IMR-90 (cell line): ENCODE measurements at regions not wholly inside any gene's neighbourhood (a gene's known extent, or its start where the extent isn't known, plus 50 kb on each side); places are given as distances from the start of the nearest gene placed in this dataset.

Source experiments
- ATAC-seq: fragments of 200-7000 bp; cut with Tn5 transposase; 2 replicates; pipeline ENCODE4 v1.9.1; 2020; ENCODE audit warnings: low read depth, mild to moderate bottlenecking, moderate library complexity
- BruUV-seq: library from RNA; stranded (reverse); fragments of 400-500 nt; replicated peaks from 2 replicates; lab custom pipeline; 2021; lab: Mats Ljungman, UMichigan
- CTCF ChIA-PET: fragments of 300-600 bp; formaldehyde crosslinking; extraction: SDS; loops from one replicate; lab custom pipeline; 2021; ENCODE audit warnings: antibody characterized with exemption; lab: Yijun Ruan, JAX
- POLR2A ChIA-PET: fragments of 300-600 bp; sonication (Branson Sonifier 250); formaldehyde crosslinking; loops from one replicate; lab custom pipeline; 2022; ENCODE audit warnings: antibody characterized with exemption; ENCODE audit not compliant: unreplicated experiment; lab: Charles Lee
- DNase-seq: peaks from one replicate; pipeline ENCODE4 v3.0.0; 2013
- H2AFZ ChIP-seq: replicated peaks from 2 replicates; pipeline ENCODE3; 2013; ENCODE audit warnings: low read length, mild to moderate bottlenecking; ENCODE audit not compliant: poor library complexity
- H2AK5ac ChIP-seq: 2 replicates; pipeline ENCODE4 v1.6.1; 2013; ENCODE audit warnings: low read depth, low read length, inconsistent platforms
- H2AK9ac ChIP-seq: replicated peaks from 2 replicates; pipeline ENCODE3; 2013; ENCODE audit warnings: mild to moderate bottlenecking, low read depth, low read length, moderate library complexity; ENCODE audit not compliant: poor library complexity
- H2BK120ac ChIP-seq: 2 replicates; pipeline ENCODE4 v1.6.1; 2013; ENCODE audit warnings: low read depth, low read length, inconsistent platforms
- H2BK15ac ChIP-seq: 3 replicates; pipeline ENCODE4 v1.6.1; 2013; ENCODE audit warnings: low read depth, low read length, inconsistent platforms
- H2BK20ac ChIP-seq: 2 replicates; pipeline ENCODE4 v1.6.1; 2013; ENCODE audit warnings: low read depth, mild to moderate bottlenecking, inconsistent platforms, low read length, moderate library complexity
- H2BK5ac ChIP-seq: 2 replicates; pipeline ENCODE4 v1.6.1; 2013; ENCODE audit warnings: mild to moderate bottlenecking, low read depth, low read length, inconsistent platforms; ENCODE audit not compliant: poor library complexity, severe bottlenecking
- H3K14ac ChIP-seq: replicated peaks from 2 replicates; pipeline ENCODE4 v1.6.1; 2013; ENCODE audit warnings: low read depth, low read length, inconsistent platforms
- H3K18ac ChIP-seq: 2 replicates; pipeline ENCODE4 v1.6.1; 2013; ENCODE audit warnings: low read depth, low read length, control low read depth
- H3K23ac ChIP-seq: 2 replicates; pipeline ENCODE4 v1.6.1; 2013; ENCODE audit warnings: low read depth, low read length, inconsistent platforms
- H3K27ac ChIP-seq: 2 replicates; pipeline ENCODE4 v1.5.1; 2013; ENCODE audit warnings: mild to moderate bottlenecking, control low read depth, low read length; ENCODE audit not compliant: insufficient read depth
- H3K27me3 ChIP-seq: 2 replicates; pipeline ENCODE4 v1.6.1; 2013; ENCODE audit warnings: low read length; ENCODE audit not compliant: control insufficient read depth, insufficient read depth
- H3K36me3 ChIP-seq: 2 replicates; pipeline ENCODE4 v1.6.1; 2013; ENCODE audit warnings: low read length, mixed read lengths; ENCODE audit not compliant: control insufficient read depth, insufficient read depth
- H3K4ac ChIP-seq: 2 replicates; pipeline ENCODE4 v1.6.1; 2013; ENCODE audit warnings: low read depth, low read length, inconsistent platforms
- H3K4me1 ChIP-seq: 2 replicates; pipeline ENCODE4 v1.6.1; 2013; ENCODE audit warnings: low read length, mixed read lengths; ENCODE audit not compliant: control insufficient read depth, insufficient read depth
- H3K4me2 ChIP-seq: 2 replicates; pipeline ENCODE4 v1.6.1; 2013; ENCODE audit warnings: low read depth, mild to moderate bottlenecking, control low read depth, low read length, moderate library complexity
- H3K4me3 ChIP-seq: 2 replicates; pipeline ENCODE4 v1.5.1; 2013; ENCODE audit warnings: low read depth, mild to moderate bottlenecking, control low read depth, low read length, moderate library complexity; ENCODE audit not compliant: insufficient read depth
- H3K56ac ChIP-seq: 2 replicates; pipeline ENCODE4 v1.6.1; 2013; ENCODE audit warnings: low read length, inconsistent platforms; ENCODE audit not compliant: insufficient read depth; ENCODE audit errors: extremely low read depth
- H3K79me1 ChIP-seq, 2 experiments: 2 replicates each; pipeline ENCODE4 v1.6.1; 2013; ENCODE audit warnings: low read length in 2 of 2, inconsistent platforms in 1 of 2, low read depth in 1 of 2
- H3K9ac ChIP-seq: 2 replicates; pipeline ENCODE4 v1.6.1; 2013; ENCODE audit warnings: low read depth, low read length, control low read depth
- H3K9me1 ChIP-seq: 2 replicates; pipeline ENCODE4 v1.6.1; 2013; ENCODE audit warnings: low read length, inconsistent platforms; ENCODE audit not compliant: insufficient read depth
- H3K9me3 ChIP-seq: 2 replicates; pipeline ENCODE4 v1.6.1; 2013; ENCODE audit warnings: low read length; ENCODE audit not compliant: control insufficient read depth, insufficient read depth
- H4K20me1 ChIP-seq: 2 replicates; pipeline ENCODE4 v1.6.1; 2013; ENCODE audit warnings: low read length, inconsistent platforms; ENCODE audit not compliant: insufficient read depth
- H4K5ac ChIP-seq: 2 replicates; pipeline ENCODE4 v1.6.1; 2013; ENCODE audit warnings: mild to moderate bottlenecking, low read depth, low read length, control low read depth
- H4K8ac ChIP-seq, 2 experiments: 2 replicates each; pipeline ENCODE4 v1.6.1; 2013; ENCODE audit warnings: low read depth in 2 of 2, low read length in 2 of 2, control low read depth in 1 of 2, inconsistent platforms in 1 of 2
- H4K91ac ChIP-seq: 2 replicates; pipeline ENCODE4 v1.6.1; 2013; ENCODE audit warnings: low read depth, low read length, inconsistent platforms; ENCODE audit not compliant: insufficient read depth
- CEBPB ChIP-seq: IDR thresholded peaks from 2 replicates; pipeline ENCODE4 v1.6.1; 2012; ENCODE audit warnings: low read depth, low read length, improper control_type of control experiment
- CTCF ChIP-seq: conservative IDR thresholded peaks from 2 replicates; pipeline ENCODE4 v1.5.1; 2012; ENCODE audit warnings: mild to moderate bottlenecking, low read depth, low read length, improper control_type of control experiment
- NFE2L2 ChIP-seq: fragments of 150-350 bp; IDR thresholded peaks from 2 replicates; pipeline ENCODE4 v1.6.1; 2016; ENCODE audit warnings: low read depth, mild to moderate bottlenecking, low read length
- RAD21 ChIP-seq: IDR thresholded peaks from 2 replicates; pipeline ENCODE4 v1.6.1; 2012; ENCODE audit warnings: low read length, improper control_type of control experiment
- whole genome bisulfite sequencing, 2 experiments: methylation state at CpG; one replicate each; pipeline versions ENCODE4 v1.1.5 to v1.1.7; 2013; ENCODE audit warnings: missing lambda C conversion rate in 2 of 2; ENCODE audit not compliant: insufficient read length in 1 of 2; ENCODE audit errors: extremely low coverage in 2 of 2; 5-methylcytosine and 5-hydroxymethylcytosine counted together
- dilution Hi-C: fragments of 300-500 bp; cut with HindIII; formaldehyde crosslinking; loops from one replicate; pipeline ENCODE4 v1.14.3; 2018; ENCODE audit warnings: low sequenced_read_pairs; ENCODE audit not compliant: unreplicated experiment
- in situ Hi-C: fragments of 300-500 bp; cut with MboI; formaldehyde crosslinking; loops from 3 replicates; pipeline ENCODE4 v1.14.3; 2019; ENCODE audit warnings: low sequenced_read_pairs, inconsistent platforms, mixed read lengths
- intact Hi-C: fragments of 100-400 bp; cut with micrococcal nuclease; formaldehyde crosslinking; loops from 2 replicates; pipeline ENCODE4 v1.10.0; 2022

DNA sequence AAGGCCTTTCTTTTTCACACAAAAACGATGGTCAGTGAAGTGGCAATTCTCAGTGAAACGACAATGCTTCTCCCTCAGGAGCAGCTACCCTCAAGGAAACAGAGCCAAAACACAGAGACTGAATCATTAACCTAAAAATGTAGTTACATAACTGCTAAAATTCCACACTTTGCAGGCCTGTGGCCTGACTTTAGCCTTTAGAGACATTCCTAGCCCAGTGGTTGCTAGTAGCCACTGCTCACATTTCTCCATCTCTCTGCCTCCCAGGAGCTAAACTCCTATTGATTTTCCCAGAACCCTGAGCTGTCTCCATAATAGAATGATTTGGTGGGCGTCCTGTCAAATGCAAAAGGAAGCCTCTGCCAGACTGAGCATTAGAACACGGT lies 630.1 kb upstream of the KCNMB2 start:
- Histone ChIP-seq H3K4me3 (no peak overlapping the region), H3K27me3 (no peaks in the 10 kb centered on the region), H3K4me1 (peaks cover 12% of the 10 kb centered on the region), H3K4me2 (peak overlapping the region; percentile 74; the same call in 1 of the 2 replicates), H2BK15ac (0 out of 3 replicates have a peak overlapping the region, but pooled peaks have one; percentile 22), H3K56ac (peak overlapping the region; percentile 91), H4K5ac (peak overlapping the region; percentile 89), H3K27ac (peak overlapping the region; percentile 77; the same call in 1 of the 2 replicates), H2AK9ac (no peak overlapping the region), H2AFZ (no peak overlapping the region), H2BK20ac (peak overlapping the region; percentile 88), H3K36me3 (no peaks in the 10 kb centered on the region), H3K23ac (peak overlapping the region; percentile 70; the same call in 1 of the 2 replicates), H3K4ac (peak overlapping the region; percentile 76), H4K91ac (peak overlapping the region; percentile 83), H3K14ac (peak overlapping the region; percentile 55), H3K9me3 (no peaks in the 10 kb centered on the region), H2BK5ac (peak overlapping the region; percentile 98), H4K8ac (peak overlapping the region; percentile 37 to 86; a peak in 3 of 4 replicates), H3K9me1 (peaks cover 6% of the 10 kb centered on the region; the same call in 1 of the 2 replicates), H2AK5ac (no peak overlapping the region), H3K18ac (peak overlapping the region; percentile 83), H4K20me1 (no peaks in the 10 kb centered on the region), H3K79me1 (no peaks in the 10 kb centered on the region), H2BK120ac (peak overlapping the region; percentile 89), H3K9ac (peak overlapping the region; percentile 59; the same call in 1 of the 2 replicates)
- intact Hi-C loops = loop anchor here (1.0 to 5.0 kb wide), 6 partner anchors 234 to 854 kb away; partner anchors contain the start of gene TBL1XR1
- ATAC-seq = peak; percentile 63
- BruUV-seq = no TSS peak
- dilution Hi-C loops = no loop called here
- in situ Hi-C loops = no loop called here
- ChIA-PET CTCF (interaction anchor here (0.6 to 1.2 kb wide), 5 partner anchors 13 to 397 kb away, joined by 3 to 4 read pairs (median 3); no protein-coding TSS in a partner anchor), POLR2A (interaction anchor here (0.8 kb wide), 1 partner anchor 85 kb away, joined by 3 read pairs; no protein-coding TSS in a partner anchor)
- WGBS, 2 experiments = no CpG with 5 or more reads among the region's 4 CpGs
- DNase-seq = peak; percentile 83
- TF ChIP-seq RAD21 (peak; percentile 30), CEBPB (peak; percentile 39; the same call in 1 of the 2 replicates), CTCF (0 out of 2 replicates have a peak, but pooled peaks have one; percentile 17), NFE2L2 (no peak)
